DMS53 (cell line): ENCODE measurements at regions not wholly inside any gene's neighbourhood (a gene's known extent, or its start where the extent isn't known, plus 50 kb on each side); places are given as distances from the start of the nearest gene placed in this dataset.
"Not testable (repeated sequence)": the region's sequence is repeated elsewhere in the genome, so short reads cannot be mapped to it uniquely, and the experiment has no call there.

ENCODE experiments used
- DNase-seq: peaks from one replicate; lab custom pipeline; 2025; lab: John Stamatoyannopoulos, UW

GRCh38 chr14:51585055-51585454 is 66.7 kb upstream of the FRMD6 start:
- no peak for DNase-seq

GRCh38 chr14:51592836-51593235 is 58.9 kb upstream of the FRMD6 start:
- no peak for DNase-seq

DNA sequence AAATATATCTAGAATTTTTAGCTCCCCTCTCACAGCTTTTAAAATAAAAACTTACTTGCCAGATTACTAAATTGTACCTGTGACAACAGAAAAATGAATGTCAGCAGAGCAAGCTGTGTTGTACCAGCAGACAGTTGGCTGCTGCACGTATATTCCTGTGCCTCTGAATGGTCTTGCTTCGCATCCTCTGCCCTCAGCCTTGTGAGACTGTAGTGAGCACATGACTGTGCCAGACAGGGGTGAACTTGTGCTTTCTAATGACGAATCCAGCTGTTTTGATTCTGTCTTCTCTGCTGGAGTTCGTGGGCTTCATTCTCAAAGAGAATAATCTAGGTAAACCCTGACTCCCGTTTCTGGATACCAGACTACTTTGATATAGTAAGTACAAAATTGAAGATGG is 58.3 kb upstream of the FRMD6 start:
- no peak for DNase-seq

DNA sequence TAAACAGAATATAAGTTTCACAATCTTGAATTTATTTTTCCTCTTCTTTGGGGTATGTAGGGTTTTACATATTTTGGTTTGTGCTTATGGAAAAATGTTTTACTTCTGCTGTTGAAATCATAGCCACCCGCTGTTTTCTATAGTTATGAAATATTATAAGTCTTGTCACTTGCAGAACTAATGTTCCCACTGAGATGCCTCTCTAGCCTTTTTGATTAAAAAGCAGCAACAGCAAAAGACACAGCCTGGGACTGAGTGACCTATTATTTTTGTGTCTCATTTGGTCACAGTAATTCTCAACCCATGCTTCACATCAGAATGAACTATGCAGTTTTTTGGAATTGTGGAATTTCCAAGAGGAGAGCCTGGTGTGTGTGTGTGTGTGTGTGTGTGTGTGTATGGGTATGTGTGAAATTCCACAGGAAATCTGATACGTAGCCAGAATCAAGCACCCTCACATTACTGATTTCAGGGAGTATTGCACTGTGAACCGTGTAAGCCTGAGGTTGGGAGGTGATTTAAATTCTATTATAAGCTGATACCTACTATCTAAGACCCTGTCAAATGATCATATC is 55.7 kb upstream of the FRMD6 start:
- no peak for DNase-seq

DNA sequence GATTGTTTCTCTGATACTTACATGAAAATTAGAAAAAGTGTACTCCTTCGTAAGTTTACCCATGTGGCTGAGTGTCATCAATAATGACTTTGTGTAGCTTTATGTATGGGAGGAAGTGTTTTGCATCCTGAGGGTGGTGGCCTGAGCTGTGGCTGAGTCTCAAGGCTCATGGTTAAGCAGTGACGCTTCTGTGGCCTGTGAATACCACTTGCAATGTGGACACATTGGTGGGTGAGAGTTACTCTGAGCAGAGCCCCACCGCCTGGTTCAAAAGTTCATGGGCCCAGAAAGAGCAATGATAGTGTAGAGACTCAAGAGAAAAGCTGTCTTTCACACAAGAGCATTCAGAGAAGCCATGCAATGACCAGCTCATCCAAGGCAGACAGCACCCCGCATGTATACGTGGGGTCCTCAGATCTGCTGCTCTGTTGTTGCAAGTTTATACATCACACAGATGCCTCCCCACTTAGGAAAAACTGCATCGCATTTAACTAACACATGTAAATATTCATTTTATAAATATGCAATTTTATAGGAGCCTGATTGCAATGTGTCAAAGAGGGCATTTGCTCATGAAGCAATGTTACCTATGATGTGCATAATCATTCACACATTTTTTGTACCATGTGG is 55.1 kb upstream of the FRMD6 start:
- no peak for DNase-seq

DNA sequence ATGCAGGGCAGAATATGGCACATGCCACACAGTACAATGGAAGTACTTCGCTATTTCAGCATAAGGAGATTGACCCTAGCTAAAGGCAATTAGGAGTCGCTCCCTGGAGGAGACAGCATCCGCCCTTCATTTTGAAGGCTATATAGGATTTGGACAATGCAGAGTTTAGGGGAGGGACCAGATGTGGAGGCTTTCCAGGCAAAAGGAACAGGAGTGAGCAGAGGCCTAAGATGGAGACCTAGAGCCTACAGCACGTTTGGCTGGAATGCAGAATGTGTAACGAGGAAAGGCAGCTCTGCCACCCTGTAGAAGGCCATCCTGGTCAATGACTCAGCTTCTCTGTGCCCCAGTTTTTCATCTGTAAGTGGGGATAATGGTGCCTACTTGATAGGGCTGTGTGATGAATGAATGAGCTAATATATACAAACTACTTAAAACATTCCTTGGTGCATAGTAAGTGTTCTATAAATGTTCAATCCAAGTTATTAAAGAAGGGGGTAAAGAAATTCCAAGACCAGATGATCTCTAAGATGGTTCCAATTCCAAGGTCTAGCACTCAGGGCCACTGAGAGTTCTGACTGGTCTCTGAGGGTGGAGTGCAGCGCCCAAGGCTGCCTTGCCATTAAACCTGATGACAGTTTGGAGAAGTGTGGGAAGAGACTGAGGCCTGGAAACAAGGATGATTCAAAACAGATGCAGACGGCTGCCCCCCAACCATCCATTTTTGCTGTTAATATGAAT is 54.3 kb upstream of the FRMD6 start:
- no peak for DNase-seq

GRCh38 chr14:51598924-51599600 is 52.6 kb upstream of the FRMD6 start:
- DNase-seq: not testable (repeated sequence)

DNA sequence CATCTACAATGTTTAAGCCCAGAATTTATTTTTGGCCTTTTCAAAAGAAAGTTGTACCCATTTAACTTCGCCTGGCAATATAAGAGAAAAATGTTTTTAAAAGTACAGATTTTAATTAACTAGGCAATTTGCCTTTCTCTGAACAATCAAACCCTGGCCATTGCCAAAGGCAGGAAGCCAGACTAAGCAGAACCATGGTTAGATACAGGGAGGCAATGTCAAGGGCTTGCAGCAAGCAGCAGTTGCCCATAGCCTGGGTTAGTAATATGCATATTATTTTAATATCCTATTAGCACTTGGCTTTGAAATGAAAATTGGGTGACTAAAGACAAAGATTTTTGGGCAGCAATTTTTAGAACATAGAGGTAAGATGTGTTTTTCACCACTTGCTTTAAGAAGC is 51.1 kb upstream of the FRMD6 start:
- no peak for DNase-seq
